Ishikawa (cell line): ENCODE measurements at regions not wholly inside any gene's neighbourhood (a gene's known extent, or its start where the extent isn't known, plus 50 kb on each side); places are given as distances from the start of the nearest gene placed in this dataset.

Source experiments
- CREB1 ChIP-seq: IDR thresholded peaks from 2 replicates; pipeline ENCODE4 v1.6.1; 2012; ENCODE audit warnings: low read depth
- EP300 ChIP-seq: IDR thresholded peaks from 2 replicates; pipeline ENCODE4 v1.6.1; 2012; ENCODE audit warnings: borderline replicate concordance
- FOXM1 ChIP-seq: IDR thresholded peaks from 2 replicates; pipeline ENCODE4 v1.6.1; 2012; ENCODE audit warnings: low read depth, borderline replicate concordance
- MAX ChIP-seq: IDR thresholded peaks from 2 replicates; pipeline ENCODE4 v1.6.1; 2012
- NFIC ChIP-seq: IDR thresholded peaks from 2 replicates; pipeline ENCODE4 v1.6.1; 2012
- RAD21 ChIP-seq: IDR thresholded peaks from 2 replicates; pipeline ENCODE4 v1.6.1; 2012; ENCODE audit warnings: low read depth
- TAF1 ChIP-seq: IDR thresholded peaks from 2 replicates; pipeline ENCODE4 v1.6.1; 2012; ENCODE audit warnings: low read depth, mild to moderate bottlenecking
- TCF12 ChIP-seq: IDR thresholded peaks from 2 replicates; pipeline ENCODE4 v1.6.1; 2012; ENCODE audit warnings: low read depth
- YY1 ChIP-seq: IDR thresholded peaks from 2 replicates; pipeline ENCODE4 v1.6.1; 2012; ENCODE audit warnings: low read depth
- ZBTB7A ChIP-seq: IDR thresholded peaks from 2 replicates; pipeline ENCODE4 v1.6.1; 2012; ENCODE audit warnings: low read depth

GRCh38 chr3:159894386-159894785, 94.2 kb upstream of the IL12A start:
- no peak for TF ChIP-seq TCF12
- TF ChIP-seq MAX = no peak
- no peak for TF ChIP-seq NFIC
- no peak for TF ChIP-seq EP300
- TF ChIP-seq RAD21 = no peak
- no peak for TF ChIP-seq YY1
- no peak for TF ChIP-seq FOXM1
- TF ChIP-seq TAF1 = no peak
- TF ChIP-seq ZBTB7A = no peak
- no peak for TF ChIP-seq CREB1
